ENCODE measurements at regions not wholly inside any gene's neighbourhood (a gene's known extent, or its start where the extent isn't known, plus 50 kb on each side); places are given as distances from the start of the nearest gene placed in this dataset.

GRCh38 chr3:178231645-178232044 is 304.6 kb upstream of the KCNMB2 start:
- ChIA-PET POLR2A (no interaction called here), CTCF (no interaction called here)
- Histone ChIP-seq H2AFZ (ENCODE audit: low read depth, low read length) (no peak overlapping the region), H3K27me3 (ENCODE audit: control insufficient read depth in 2 of 2, insufficient read depth in 2 of 2, low read length in 2 of 2) (no peaks in the 10 kb centered on the region), H3K27ac (ENCODE audit: insufficient read depth, low read depth, low read length) (no peak overlapping the region), H3K9me3 (replicated peaks; ENCODE audit: control insufficient read depth, insufficient read depth, low read length) (no peaks in the 10 kb centered on the region), H3K4me1 (ENCODE audit: control insufficient read depth, extremely low read depth, insufficient read depth, low read length) (no peaks in the 10 kb centered on the region), H3K4me3 (replicated peaks in 1 of 3; ENCODE audit: insufficient read depth in 1 of 3, low read depth in 1 of 3, low read length in 3 of 3) (no peak overlapping the region), H4K20me1 (replicated peaks; ENCODE audit: control insufficient read depth, extremely low read depth, insufficient read depth, low read length) (no peaks in the 10 kb centered on the region), H3K9me1 (replicated peaks; ENCODE audit: control insufficient read depth, extremely low read depth, insufficient read depth, low read length) (no peaks in the 10 kb centered on the region), H3K9ac (replicated peaks; ENCODE audit: extremely low read depth, insufficient read depth, low read length) (no peak overlapping the region), H3K36me3 (ENCODE audit: control insufficient read depth in 2 of 2, extremely low read depth in 1 of 2, insufficient read depth in 2 of 2, low read length in 2 of 2) (no peaks in the 10 kb centered on the region), H3K79me2 (ENCODE audit: control insufficient read depth, insufficient read depth, low read length) (no peaks in the 10 kb centered on the region), H3K4me2 (ENCODE audit: insufficient read depth, low read length) (no peak overlapping the region)
- TF ChIP-seq GATA2 (IDR thresholded peaks at IDR 0.05; ENCODE audit: insufficient read depth, insufficient read length, low read depth, low read length), result no peak
- TF ChIP-seq POLR2A (IDR thresholded peaks at IDR 0.05; ENCODE audit: low read depth, low read length), result no peak
- TF ChIP-seq, protein P1, sequence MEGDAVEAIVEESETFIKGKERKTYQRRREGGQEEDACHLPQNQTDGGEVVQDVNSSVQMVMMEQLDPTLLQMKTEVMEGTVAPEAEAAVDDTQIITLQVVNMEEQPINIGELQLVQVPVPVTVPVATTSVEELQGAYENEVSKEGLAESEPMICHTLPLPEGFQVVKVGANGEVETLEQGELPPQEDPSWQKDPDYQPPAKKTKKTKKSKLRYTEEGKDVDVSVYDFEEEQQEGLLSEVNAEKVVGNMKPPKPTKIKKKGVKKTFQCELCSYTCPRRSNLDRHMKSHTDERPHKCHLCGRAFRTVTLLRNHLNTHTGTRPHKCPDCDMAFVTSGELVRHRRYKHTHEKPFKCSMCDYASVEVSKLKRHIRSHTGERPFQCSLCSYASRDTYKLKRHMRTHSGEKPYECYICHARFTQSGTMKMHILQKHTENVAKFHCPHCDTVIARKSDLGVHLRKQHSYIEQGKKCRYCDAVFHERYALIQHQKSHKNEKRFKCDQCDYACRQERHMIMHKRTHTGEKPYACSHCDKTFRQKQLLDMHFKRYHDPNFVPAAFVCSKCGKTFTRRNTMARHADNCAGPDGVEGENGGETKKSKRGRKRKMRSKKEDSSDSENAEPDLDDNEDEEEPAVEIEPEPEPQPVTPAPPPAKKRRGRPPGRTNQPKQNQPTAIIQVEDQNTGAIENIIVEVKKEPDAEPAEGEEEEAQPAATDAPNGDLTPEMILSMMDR (IDR thresholded peaks at IDR 0.05; ENCODE audit: extremely low read depth in 1 of 2, insufficient read depth in 1 of 2, low read depth in 1 of 2, low read length in 2 of 2), result no peak
- no peak for TF ChIP-seq MYC (IDR thresholded peaks at IDR 0.05; ENCODE audit: low read depth, low read length)
- TF ChIP-seq, protein P2, sequence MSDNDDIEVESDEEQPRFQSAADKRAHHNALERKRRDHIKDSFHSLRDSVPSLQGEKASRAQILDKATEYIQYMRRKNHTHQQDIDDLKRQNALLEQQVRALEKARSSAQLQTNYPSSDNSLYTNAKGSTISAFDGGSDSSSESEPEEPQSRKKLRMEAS (IDR thresholded peaks at IDR 0.05; ENCODE audit: insufficient read depth, insufficient read length), result no peak
- TF ChIP-seq FOS (IDR thresholded peaks at IDR 0.05; ENCODE audit: borderline replicate concordance, insufficient read depth, low read length), result no peak
- no peak for TF ChIP-seq EZH2 (IDR thresholded peaks at IDR 0.05; ENCODE audit: borderline replicate concordance, low read depth, low read length, severe bottlenecking)
- no peak for TF ChIP-seq POLR2AphosphoS5 (IDR thresholded peaks at IDR 0.05; ENCODE audit: insufficient read depth, low read depth, low read length)
- TF ChIP-seq JUN (IDR thresholded peaks at IDR 0.05; ENCODE audit: borderline replicate concordance, insufficient read depth, insufficient read length, low read depth), result no peak
- dilution Hi-C loops (cut with MboI; ENCODE audit: extremely low pct_ligation_motif_present, low sequenced_read_pairs), result no loop called here
- no peak for DNase-seq (ENCODE audit: low read depth, low spot score)
- intact Hi-C loops (cut with micrococcal nuclease), result no loop called here
- BruUV-seq (replicated peaks), result no TSS peak
- FAIRE-seq, result no peak
